GM21619 (cell line): ENCODE measurements at regions not wholly inside any gene's neighbourhood (a gene's known extent, or its start where the extent isn't known, plus 50 kb on each side); places are given as distances from the start of the nearest gene placed in this dataset.

Experiments used
- ATAC-seq: cut with Tn5 transposase; IDR thresholded peaks from one replicate; pipeline ENCODE4 v1.9.1; 2021; ENCODE audit not compliant: unreplicated experiment

- no peak for ATAC-seq
Observed at GRCh38 chr1:88186911-88187310, 497.2 kb upstream of the PKN2 start.

- no peak for ATAC-seq
Observed at GRCh38 chr1:88188038-88188437, 496.0 kb upstream of the PKN2 start.

DNA sequence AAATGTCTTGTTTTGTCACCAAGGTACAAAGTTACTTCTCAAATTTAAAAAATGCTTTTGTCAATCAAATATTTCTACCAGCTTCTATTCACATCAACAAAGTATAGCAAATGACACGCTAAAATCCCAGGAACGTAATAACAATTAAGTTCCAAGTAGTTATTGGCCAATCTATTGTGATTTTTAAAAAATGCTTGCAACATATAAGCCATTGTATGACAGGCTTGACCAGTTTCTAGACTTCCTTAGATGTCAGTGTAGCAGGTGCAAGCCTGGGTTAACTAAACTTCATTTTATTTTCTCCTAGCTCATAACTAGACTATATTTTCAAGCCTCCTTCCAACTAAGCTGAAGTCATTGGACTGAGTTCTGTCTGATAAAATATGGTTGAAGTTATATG is 494.5 kb upstream of the PKN2 start:
- ATAC-seq: no peak

GRCh38 chr1:88191917-88192316 is 492.2 kb upstream of the PKN2 start:
- peak; percentile 95 for ATAC-seq

DNA sequence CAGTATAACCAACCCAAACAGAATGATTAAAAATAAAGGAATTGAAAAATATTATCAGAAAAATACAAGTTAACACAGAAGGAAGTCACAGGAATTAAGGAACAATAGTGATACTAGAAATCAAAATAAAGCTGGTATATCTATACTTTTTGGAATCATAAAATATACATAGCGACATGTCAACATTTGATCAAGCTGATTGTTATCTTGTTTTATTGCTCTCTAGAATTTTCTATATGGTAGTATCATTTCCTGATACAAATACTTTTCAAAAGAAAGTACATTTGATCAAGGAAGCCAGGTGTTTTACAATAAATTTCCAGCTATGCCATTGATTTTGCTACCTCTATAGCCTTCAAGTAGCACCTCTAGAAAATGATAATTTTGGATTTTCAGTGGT is 489.5 kb upstream of the PKN2 start:
- no peak for ATAC-seq

DNA sequence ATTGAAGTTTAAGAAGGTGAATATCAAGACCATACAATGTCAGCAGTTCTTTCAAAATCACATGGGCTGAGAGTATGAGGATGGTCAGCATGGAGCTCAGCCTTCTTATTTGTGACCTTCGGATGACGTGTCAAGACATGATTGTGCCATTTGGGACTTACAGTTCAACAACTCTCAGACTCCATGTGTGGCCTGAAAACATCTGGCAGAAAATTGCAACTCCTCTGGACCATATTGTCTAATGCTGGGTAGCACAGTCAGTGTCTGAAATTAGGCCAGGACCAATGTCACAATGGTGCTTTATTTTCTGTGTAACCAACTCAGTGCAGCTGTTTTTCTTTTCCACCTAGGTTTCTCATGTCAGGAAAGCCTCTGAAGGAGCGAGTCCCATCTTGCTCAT is 483.5 kb upstream of the PKN2 start:
- no peak for ATAC-seq

- ATAC-seq: no peak
Observed at GRCh38 chr1:88204111-88204510, 480.0 kb upstream of the PKN2 start.

DNA sequence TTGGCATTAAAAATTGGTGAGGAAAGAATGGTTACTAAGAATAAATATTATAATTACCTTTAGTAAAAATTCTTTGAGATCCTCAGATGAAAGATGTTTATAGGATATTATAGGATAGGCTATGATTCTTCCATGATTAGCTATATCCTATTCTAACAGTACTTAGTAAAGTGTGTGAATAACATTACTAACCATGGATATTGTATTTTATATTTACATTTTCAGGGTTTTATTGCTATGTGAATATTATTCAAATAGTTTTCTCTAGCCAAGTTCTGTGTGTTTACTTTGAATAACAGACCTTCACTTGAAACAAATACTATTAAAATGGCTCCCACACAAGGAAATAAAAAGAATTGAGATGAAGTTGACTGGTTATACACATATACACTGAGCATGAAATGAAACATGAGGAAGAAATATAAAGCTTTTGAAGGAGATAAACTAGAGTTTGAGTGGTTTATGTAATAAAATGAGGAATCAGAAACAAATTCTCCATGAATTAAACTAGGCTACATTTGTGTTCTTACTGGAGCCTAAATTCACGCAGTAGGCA is 479.4 kb upstream of the PKN2 start:
- ATAC-seq: no peak

GRCh38 chr1:88208389-88208788 is 475.7 kb upstream of the PKN2 start:
- no peak for ATAC-seq

DNA sequence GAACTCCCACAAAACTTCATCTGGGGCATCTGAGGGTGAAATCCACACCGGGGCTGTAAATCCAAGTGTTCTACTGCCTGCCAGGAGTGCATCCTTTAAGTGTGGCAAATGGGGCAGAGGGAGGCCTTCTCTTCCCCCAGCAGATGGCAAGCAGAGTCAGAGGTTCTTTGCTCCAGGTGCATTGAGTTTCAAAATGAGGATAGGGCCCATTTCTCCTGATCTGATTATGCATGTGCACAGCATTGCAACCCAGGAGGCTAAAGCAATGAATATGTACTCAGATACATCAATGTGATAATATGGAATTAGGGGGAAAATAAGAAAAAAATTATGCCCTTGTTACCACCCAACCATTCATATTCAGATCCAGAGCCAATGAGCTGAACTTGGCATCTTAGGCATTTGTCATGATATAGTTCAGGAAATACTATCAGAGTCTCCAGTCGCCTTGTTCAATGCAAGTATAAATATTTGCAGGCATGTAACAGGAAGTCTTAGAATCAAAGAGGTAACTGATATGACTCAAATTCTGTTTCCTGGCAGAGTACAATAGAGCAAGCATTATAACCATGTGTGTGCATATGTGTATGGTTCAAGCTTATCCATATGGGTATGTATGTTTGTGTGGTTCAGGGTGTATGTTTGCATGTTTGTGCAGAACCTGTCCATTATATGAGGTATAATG is 473.8 kb upstream of the PKN2 start:
- no peak for ATAC-seq

DNA sequence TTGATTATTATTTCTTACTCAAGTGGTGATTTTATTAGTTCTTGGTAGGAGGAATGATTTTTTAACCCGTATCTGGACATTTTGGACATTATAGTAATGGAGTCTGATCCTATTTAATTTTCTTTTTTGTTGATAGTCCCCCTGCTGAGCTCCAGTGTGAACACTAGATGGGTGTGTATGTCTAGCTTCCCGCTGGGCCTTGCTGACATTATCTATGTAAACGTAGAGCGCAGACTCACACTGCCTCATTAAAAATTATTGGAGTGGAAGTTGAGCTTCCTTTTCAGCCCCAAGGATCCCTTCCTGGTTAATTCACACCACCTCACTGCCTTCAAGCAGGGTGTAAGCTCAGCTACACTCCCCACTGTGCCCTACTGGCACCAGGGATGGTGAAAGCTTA is 467.6 kb upstream of the PKN2 start:
- ATAC-seq: no peak

GRCh38 chr1:88217386-88217785 is 466.7 kb upstream of the PKN2 start:
- ATAC-seq: no peak

GRCh38 chr1:88219521-88219920 is 464.6 kb upstream of the PKN2 start:
- no peak for ATAC-seq

DNA sequence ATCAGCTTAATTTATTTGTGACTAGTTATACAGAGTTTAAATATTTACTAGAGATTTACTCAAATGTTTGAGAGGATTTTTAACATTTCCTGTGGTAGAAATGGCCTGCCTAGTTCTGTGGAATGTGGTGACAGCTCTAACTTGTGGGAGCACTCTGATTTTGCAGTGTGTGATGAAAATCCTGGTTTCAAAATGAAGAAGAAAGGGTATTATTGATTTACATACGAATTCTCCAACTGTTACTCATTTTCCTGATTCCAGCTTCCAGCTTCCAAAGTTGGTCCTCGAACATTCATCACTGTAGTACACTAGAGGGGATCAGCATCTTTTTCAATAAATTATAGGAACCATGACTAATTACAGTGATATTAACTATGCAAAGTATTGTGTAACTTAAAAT is 462.7 kb upstream of the PKN2 start:
- ATAC-seq: no peak

- no peak for ATAC-seq
Observed at GRCh38 chr1:88224906-88225305, 459.2 kb upstream of the PKN2 start.

GRCh38 chr1:88228114-88228513 is 456.0 kb upstream of the PKN2 start:
- no peak for ATAC-seq

- no peak for ATAC-seq
Observed at GRCh38 chr1:88230126-88230525, 453.9 kb upstream of the PKN2 start.

DNA sequence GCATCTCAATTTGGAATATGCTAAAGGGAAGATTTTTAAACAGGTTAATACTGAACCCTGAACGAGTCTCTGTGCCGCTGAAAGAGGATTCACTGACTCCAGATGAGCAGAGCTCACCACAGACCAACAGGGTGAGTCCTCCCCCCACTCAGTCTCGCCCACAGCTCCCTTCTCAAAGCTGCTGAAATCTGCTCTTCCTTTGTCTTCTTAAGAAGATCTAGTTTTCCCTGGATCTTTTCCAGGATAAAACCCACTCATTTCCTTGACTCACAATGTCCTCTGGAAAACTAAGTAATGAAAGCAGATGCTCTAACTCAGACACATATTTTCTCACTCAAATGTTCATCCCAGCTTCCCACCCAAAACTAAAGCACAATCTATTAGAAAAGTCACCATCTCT is 447.0 kb upstream of the PKN2 start:
- ATAC-seq: no peak

DNA sequence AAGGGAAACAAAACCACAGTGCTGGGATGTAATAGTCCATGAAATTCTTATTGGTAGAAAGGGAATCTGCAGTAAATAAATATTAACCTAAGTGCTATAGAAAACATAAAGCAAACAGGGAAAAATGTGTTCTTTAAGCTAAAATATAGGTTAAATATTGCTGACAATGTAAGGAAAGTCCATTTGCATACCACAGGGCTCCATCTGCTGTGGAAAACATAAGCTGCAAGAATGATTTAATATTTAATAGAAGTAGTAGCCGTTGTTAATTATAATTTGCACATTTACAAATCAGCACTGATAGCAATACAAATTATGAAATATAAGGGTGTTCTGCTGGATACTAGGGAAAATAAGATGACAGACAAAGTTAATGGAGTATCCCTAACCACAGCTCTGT is 444.9 kb upstream of the PKN2 start:
- no peak for ATAC-seq

DNA sequence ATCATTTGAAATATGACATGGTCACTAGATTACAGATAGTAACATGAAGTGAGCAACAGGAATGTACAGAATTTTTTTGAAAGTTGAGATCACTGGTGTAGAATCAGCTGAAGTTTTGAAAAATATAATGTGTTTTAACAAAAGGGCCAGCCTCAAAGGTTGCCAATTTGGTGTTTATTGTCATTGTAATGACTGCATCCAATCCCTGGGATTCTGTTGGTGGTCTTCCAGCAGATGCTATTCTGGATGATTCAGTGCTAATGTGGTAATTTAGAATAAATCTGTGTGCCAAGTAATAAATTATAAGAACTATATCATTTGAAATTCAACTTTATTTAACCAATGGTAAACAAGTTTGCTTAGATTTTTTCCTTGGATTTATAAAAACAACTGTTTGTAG is 436.4 kb upstream of the PKN2 start:
- no peak for ATAC-seq

DNA sequence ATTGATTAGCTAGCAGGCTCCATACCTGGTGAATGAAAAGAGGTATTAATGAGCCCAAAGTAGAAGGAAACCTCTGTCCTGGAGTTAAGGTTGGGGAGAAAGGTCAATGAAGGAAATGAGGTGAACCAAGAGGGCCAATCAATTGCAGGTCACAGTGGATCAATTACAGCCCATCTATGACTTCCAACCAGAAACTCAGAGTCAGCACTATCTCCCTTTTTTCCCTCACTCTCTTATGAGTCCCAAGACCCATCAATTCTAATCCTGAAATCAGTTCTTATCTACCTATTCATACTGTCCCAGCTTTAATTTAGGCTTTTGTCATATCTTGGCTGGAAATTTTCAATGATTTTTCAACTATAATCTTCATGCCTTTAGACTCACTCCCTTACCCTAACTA is 433.2 kb upstream of the PKN2 start:
- ATAC-seq: no peak

- no peak for ATAC-seq
Observed at GRCh38 chr1:88252745-88253144, 431.3 kb upstream of the PKN2 start.

DNA sequence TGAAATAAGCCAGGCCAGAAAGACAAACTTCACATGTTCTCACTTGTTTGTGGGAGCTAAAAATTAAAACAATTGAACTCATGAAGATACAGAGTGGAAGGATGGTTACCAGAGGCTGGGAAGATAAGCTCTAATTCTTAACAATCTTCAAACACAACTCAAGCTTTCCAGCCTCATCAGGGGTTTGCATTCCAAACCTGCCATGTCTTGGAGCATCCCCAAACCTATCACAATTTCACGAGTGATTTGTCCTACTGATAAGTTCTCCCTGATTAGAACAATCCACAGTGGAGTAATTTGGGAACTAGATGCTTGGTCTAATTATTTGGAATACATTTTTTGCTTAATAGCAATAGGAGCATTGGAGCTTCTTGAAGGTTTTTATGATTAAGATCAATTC is 418.5 kb upstream of the PKN2 start:
- ATAC-seq: no peak
